ENCODE measurements at regions not wholly inside any gene's neighbourhood (a gene's known extent, or its start where the extent isn't known, plus 50 kb on each side); places are given as distances from the start of the nearest gene placed in this dataset.

GRCh38 chr5:158051036-158051435, 192.1 kb upstream of the CLINT1 start:
- no peak for DNase-seq (ENCODE audit: low spot score)

DNA sequence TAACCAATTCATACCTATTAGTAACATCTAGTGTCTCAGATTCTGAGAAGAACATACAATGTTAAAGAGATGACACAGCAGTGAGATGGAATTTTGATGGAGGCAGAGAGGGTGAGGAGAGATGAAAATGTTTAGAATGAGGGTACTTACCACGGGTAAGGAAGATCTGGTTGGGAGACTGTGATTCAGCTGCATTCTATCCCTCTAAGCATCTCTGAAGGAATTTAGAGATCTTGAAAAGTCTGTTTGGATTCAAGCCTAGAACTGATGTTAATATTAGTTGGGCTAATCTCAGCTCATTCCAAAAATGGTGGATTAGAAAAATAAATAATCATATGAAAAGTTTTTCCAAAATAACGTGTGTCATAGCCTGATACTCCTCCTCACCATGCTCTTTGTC, 191.5 kb upstream of the CLINT1 start:
- peak overlapping the region; percentile 67 for H3K27ac Mint-ChIP-seq (ENCODE audit: unreplicated experiment)
- no peaks in the 10 kb centered on the region for H3K27me3 Mint-ChIP-seq (ENCODE audit: low read depth)
- H3K4me3 Mint-ChIP-seq (ENCODE audit: unreplicated experiment): no peak overlapping the region
- no peak for DNase-seq (ENCODE audit: low spot score)
- H3K9me3 Mint-ChIP-seq (ENCODE audit: low read depth): no peaks in the 10 kb centered on the region
- peaks cover 31% of the 10 kb centered on the region for H3K4me1 Mint-ChIP-seq (ENCODE audit: low read depth)
- H3K36me3 Mint-ChIP-seq (ENCODE audit: low read depth): no peaks in the 10 kb centered on the region
- TF ChIP-seq CTCF (IDR thresholded peaks at IDR 0.05): no peak

More at GRCh38 chr5:158051036-158051435, 192.1 kb upstream of the CLINT1 start:
- Mint-ChIP-seq H3K9me3 (ENCODE audit: low read depth) (no peaks in the 10 kb centered on the region), H3K4me1 (ENCODE audit: low read depth) (peaks cover 31% of the 10 kb centered on the region), H3K27me3 (ENCODE audit: low read depth) (no peaks in the 10 kb centered on the region), H3K27ac (ENCODE audit: unreplicated experiment) (peak overlapping the region; percentile 67), H3K4me3 (ENCODE audit: unreplicated experiment) (no peak overlapping the region), H3K36me3 (ENCODE audit: low read depth) (no peaks in the 10 kb centered on the region)
- no peak for TF ChIP-seq CTCF (IDR thresholded peaks at IDR 0.05)

DNA sequence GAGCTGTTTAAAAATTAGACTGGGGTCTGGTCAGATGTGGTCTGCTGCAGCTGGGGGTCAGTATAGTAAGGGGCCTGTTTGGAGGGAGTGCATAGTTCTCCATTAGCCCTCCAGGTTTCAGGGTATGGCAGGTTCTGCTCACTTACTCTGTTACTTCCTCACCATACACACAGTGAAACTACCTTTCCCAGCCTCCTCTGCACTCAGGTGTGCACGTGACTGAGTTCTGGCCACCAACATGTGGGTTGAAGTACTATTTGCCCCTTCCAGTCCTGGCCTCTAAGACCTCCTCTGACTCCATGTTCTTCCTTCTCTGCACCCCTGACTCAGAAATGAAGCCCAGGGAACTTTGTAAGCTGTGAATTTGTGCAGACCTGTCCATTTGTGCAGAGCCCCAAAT, 190.5 kb upstream of the CLINT1 start:
- peaks cover 26% of the 10 kb centered on the region for H3K4me1 Mint-ChIP-seq (ENCODE audit: low read depth)
- no peak overlapping the region for H3K4me3 Mint-ChIP-seq (ENCODE audit: unreplicated experiment)
- no peaks in the 10 kb centered on the region for H3K36me3 Mint-ChIP-seq (ENCODE audit: low read depth)
- no peak for TF ChIP-seq CTCF (IDR thresholded peaks at IDR 0.05)
- H3K9me3 Mint-ChIP-seq (ENCODE audit: low read depth): no peaks in the 10 kb centered on the region
- peak overlapping the region; percentile 22 for H3K27ac Mint-ChIP-seq (ENCODE audit: unreplicated experiment)
- H3K27me3 Mint-ChIP-seq (ENCODE audit: low read depth): no peaks in the 10 kb centered on the region
- no peak for DNase-seq (ENCODE audit: low spot score)

GRCh38 chr5:158045696-158046095, 186.8 kb upstream of the CLINT1 start:
- no peaks in the 10 kb centered on the region for H3K36me3 Mint-ChIP-seq (ENCODE audit: low read depth)
- TF ChIP-seq CTCF (IDR thresholded peaks at IDR 0.05): no peak
- DNase-seq (ENCODE audit: low spot score): no peak
- no peaks in the 10 kb centered on the region for H3K9me3 Mint-ChIP-seq (ENCODE audit: low read depth)
- H3K27me3 Mint-ChIP-seq (ENCODE audit: low read depth): no peaks in the 10 kb centered on the region
- peaks cover 12% of the 10 kb centered on the region for H3K4me1 Mint-ChIP-seq (ENCODE audit: low read depth)
- H3K27ac Mint-ChIP-seq (ENCODE audit: unreplicated experiment): no peak overlapping the region
- no peak overlapping the region for H3K4me3 Mint-ChIP-seq (ENCODE audit: unreplicated experiment)

GRCh38 chr5:158039911-158040347, 181.0 kb upstream of the CLINT1 start:
- H3K4me3 Mint-ChIP-seq (ENCODE audit: unreplicated experiment): no peak overlapping the region
- no peaks in the 10 kb centered on the region for H3K4me1 Mint-ChIP-seq (ENCODE audit: low read depth)
- H3K36me3 Mint-ChIP-seq (ENCODE audit: low read depth): peaks cover 2% of the 10 kb centered on the region
- TF ChIP-seq CTCF (IDR thresholded peaks at IDR 0.05): no peak
- H3K27ac Mint-ChIP-seq (ENCODE audit: unreplicated experiment): no peak overlapping the region
- H3K9me3 Mint-ChIP-seq (ENCODE audit: low read depth): peaks cover 2% of the 10 kb centered on the region
- no peaks in the 10 kb centered on the region for H3K27me3 Mint-ChIP-seq (ENCODE audit: low read depth)
- no peak for DNase-seq (ENCODE audit: low spot score)
